H9 (cell line): ENCODE measurements at regions not wholly inside any gene's neighbourhood (a gene's known extent, or its start where the extent isn't known, plus 50 kb on each side); places are given as distances from the start of the nearest gene placed in this dataset.

ENCODE experiments used
- DNase-seq: peaks from one replicate; pipeline ENCODE4 v3.0.0-alpha.2; 2017
- H2AFZ ChIP-seq: one replicate; pipeline ENCODE4 v1.6.1; 2013; ENCODE audit warnings: mild to moderate bottlenecking, low read length, control low read depth, moderate library complexity
- H2AK5ac ChIP-seq: 2 replicates; pipeline ENCODE4 v1.6.1; 2013; ENCODE audit warnings: low read length, control low read depth, mixed read lengths; ENCODE audit not compliant: insufficient read length
- H2BK120ac ChIP-seq: one replicate; pipeline ENCODE4 v1.6.1; 2013; ENCODE audit warnings: low read depth, mild to moderate bottlenecking, low read length, control low read depth, inconsistent platforms; ENCODE audit not compliant: poor library complexity, severe bottlenecking
- H2BK12ac ChIP-seq: 2 replicates; pipeline ENCODE4 v1.6.1; 2013; ENCODE audit warnings: low read length, control low read depth, mixed read lengths, low read depth; ENCODE audit not compliant: insufficient read length
- H2BK15ac ChIP-seq: 2 replicates; pipeline ENCODE4 v1.6.1; 2013; ENCODE audit warnings: low read depth, low read length, control low read depth
- H2BK20ac ChIP-seq: one replicate; pipeline ENCODE4 v1.6.1; 2013; ENCODE audit warnings: low read depth, mild to moderate bottlenecking, low read length, control low read depth, inconsistent platforms; ENCODE audit not compliant: poor library complexity, severe bottlenecking
- H2BK5ac ChIP-seq: 2 replicates; pipeline ENCODE4 v1.6.1; 2013; ENCODE audit warnings: low read length, control low read depth, mixed read lengths; ENCODE audit not compliant: insufficient read length
- H3K14ac ChIP-seq: 2 replicates; pipeline ENCODE4 v1.6.1; 2013; ENCODE audit warnings: low read length, control low read depth; ENCODE audit not compliant: insufficient read depth
- H3K18ac ChIP-seq: 2 replicates; pipeline ENCODE4 v1.6.1; 2013; ENCODE audit warnings: low read depth, mild to moderate bottlenecking, mixed read lengths, low read length, control low read depth; ENCODE audit not compliant: insufficient read length
- H3K23ac ChIP-seq: 2 replicates; pipeline ENCODE4 v1.6.1; 2013; ENCODE audit warnings: low read length, control low read depth, mixed read lengths, low read depth; ENCODE audit not compliant: insufficient read length
- H3K23me2 ChIP-seq: 2 replicates; pipeline ENCODE4 v1.6.1; 2013; ENCODE audit warnings: low read depth, mild to moderate bottlenecking, mixed read lengths, low read length, control low read depth; ENCODE audit not compliant: insufficient read length, poor library complexity, severe bottlenecking
- H3K27ac ChIP-seq: 2 replicates; pipeline ENCODE4 v1.5.1; 2013; ENCODE audit warnings: low read length, control low read depth, mixed read lengths, low read depth; ENCODE audit not compliant: insufficient read length
- H3K27me3 ChIP-seq: 2 replicates; pipeline ENCODE4 v1.6.1; 2013; ENCODE audit warnings: low read length, control low read depth, inconsistent platforms; ENCODE audit not compliant: insufficient read depth
- H3K4ac ChIP-seq: 2 replicates; pipeline ENCODE4 v1.6.1; 2013; ENCODE audit warnings: low read depth, mild to moderate bottlenecking, control low read depth, inconsistent platforms, low read length, moderate library complexity
- H3K4me1 ChIP-seq: 2 replicates; pipeline ENCODE4 v1.6.1; 2013; ENCODE audit warnings: low read length, control low read depth, inconsistent platforms; ENCODE audit not compliant: insufficient read depth
- H3K4me2 ChIP-seq: 2 replicates; pipeline ENCODE4 v1.6.1; 2013; ENCODE audit warnings: low read length, control low read depth, mixed read lengths; ENCODE audit not compliant: insufficient read length, insufficient read depth
- H3K56ac ChIP-seq: 2 replicates; pipeline ENCODE4 v1.6.1; 2013; ENCODE audit warnings: low read depth, mild to moderate bottlenecking, mixed read lengths, low read length, control low read depth; ENCODE audit not compliant: insufficient read length
- H3K79me1 ChIP-seq: 2 replicates; pipeline ENCODE4 v1.6.1; 2013; ENCODE audit warnings: low read depth, mild to moderate bottlenecking, moderate library complexity, low read length, control low read depth, inconsistent platforms; ENCODE audit not compliant: insufficient read depth, poor library complexity, severe bottlenecking
- H3K79me2 ChIP-seq: 2 replicates; pipeline ENCODE4 v1.6.1; 2013; ENCODE audit warnings: low read length, control low read depth, inconsistent platforms; ENCODE audit not compliant: insufficient read depth
- H3K9ac ChIP-seq: 2 replicates; pipeline ENCODE4 v1.6.1; 2013; ENCODE audit warnings: low read length, control low read depth, mixed read lengths; ENCODE audit not compliant: insufficient read length; ENCODE audit errors: extremely low read depth
- H3K9me3 ChIP-seq: one replicate; pipeline ENCODE4 v1.6.1; 2013; ENCODE audit warnings: low read depth, low read length, inconsistent platforms; ENCODE audit not compliant: control insufficient read depth
- H3T11ph ChIP-seq: one replicate; pipeline ENCODE4 v1.6.1; 2013; ENCODE audit warnings: mild to moderate bottlenecking, low read length, control low read depth, inconsistent platforms
- H4K20me1 ChIP-seq: one replicate; pipeline ENCODE4 v1.6.1; 2013; ENCODE audit not compliant: control insufficient read depth, insufficient read length, insufficient read depth
- H4K5ac ChIP-seq: 2 replicates; pipeline ENCODE4 v1.6.1; 2013; ENCODE audit warnings: low read depth, mild to moderate bottlenecking, mixed read lengths, low read length, control low read depth; ENCODE audit not compliant: insufficient read length
- H4K8ac ChIP-seq: replicated peaks from 2 replicates; pipeline ENCODE4 v1.6.1; 2013; ENCODE audit warnings: low read length, control low read depth, mixed read lengths, low read depth; ENCODE audit not compliant: insufficient read length
- H4K91ac ChIP-seq: 2 replicates; pipeline ENCODE4 v1.6.1; 2013; ENCODE audit warnings: low read depth, mild to moderate bottlenecking, moderate library complexity, mixed read lengths, low read length, control low read depth; ENCODE audit not compliant: insufficient read length
- H3K27ac Mint-ChIP-seq, 3 experiments: 2 replicates in 2 of 3; 3 replicates in 1 of 3; pipeline ENCODE4 v1.8.0; 2020 to 2021; ENCODE audit warnings: mixed read lengths in 3 of 3, mild to moderate bottlenecking in 1 of 3, moderate library complexity in 1 of 3
- H3K27me3 Mint-ChIP-seq: 2 replicates; pipeline ENCODE4 v1.8.0; 2021; ENCODE audit warnings: low read depth, mild to moderate bottlenecking, moderate library complexity, mixed read lengths
- H3K36me3 Mint-ChIP-seq, 3 experiments: 2 replicates in 2 of 3; 3 replicates in 1 of 3; pipeline ENCODE4 v1.8.0; 2020 to 2021; ENCODE audit warnings: low read depth in 3 of 3, mixed read lengths in 3 of 3; ENCODE audit not compliant: insufficient read depth in 1 of 3
- H3K4me1 Mint-ChIP-seq, 2 experiments: 2 replicates each; pipeline ENCODE4 v1.8.0; 2020; ENCODE audit warnings: mixed read lengths in 2 of 2
- H3K4me3 Mint-ChIP-seq, 2 experiments: 2 replicates in 1 of 2; 3 replicates in 1 of 2; pipeline ENCODE4 v1.8.0; 2020 to 2021; ENCODE audit warnings: mild to moderate bottlenecking in 2 of 2, mixed read lengths in 2 of 2, moderate library complexity in 1 of 2
- H3K9me3 Mint-ChIP-seq, 2 experiments: 2 replicates in 1 of 2; 3 replicates in 1 of 2; pipeline ENCODE4 v1.8.0; 2020; ENCODE audit warnings: mild to moderate bottlenecking in 2 of 2, mixed read lengths in 2 of 2, moderate library complexity in 1 of 2
- CTCF ChIP-seq: fragments of 200-600 bp; sonication (generic); conservative IDR thresholded peaks from 3 replicates; pipeline ENCODE4 v1.8.0; 2021; ENCODE audit warnings: antibody characterized with exemption, mild to moderate bottlenecking
- WGBS: extraction: QIAGEN DNeasy Blood & Tissue Kit; methylation state at CpG from one replicate; pipeline ENCODE4 v1.1.7; 2013; ENCODE audit warnings: missing lambda C conversion rate, low lambda C conversion rate, mixed read lengths; ENCODE audit not compliant: insufficient read length; ENCODE audit errors: extremely low coverage; 5-methylcytosine and 5-hydroxymethylcytosine counted together

GRCh38 chrX:10798041-10798440 lies 177.7 kb upstream of the MID1 start:
- H3T11ph ChIP-seq, result no peak overlapping the region
- no peaks in the 10 kb centered on the region for H3K79me1 ChIP-seq
- no peaks in the 10 kb centered on the region for H4K20me1 ChIP-seq
- H3K23me2 ChIP-seq, result no peaks in the 10 kb centered on the region
- Mint-ChIP-seq H3K27me3 (no peaks in the 10 kb centered on the region; the same call in 1 of the 2 replicates), H3K36me3 (no peaks in the 10 kb centered on the region; a peak in 1 of 7 replicates), H3K9me3 (peaks cover 31 to 49% of the 10 kb centered on the region in 2 experiments), H3K4me3 (no peak overlapping the region), H3K27ac (no peak overlapping the region), H3K4me1 (no peaks in the 10 kb centered on the region)
- H2BK15ac ChIP-seq, result no peak overlapping the region
- H2AK5ac ChIP-seq, result no peak overlapping the region
- H3K27me3 ChIP-seq, result no peaks in the 10 kb centered on the region
- H3K9ac ChIP-seq, result no peak overlapping the region
- no CpG with 5 or more reads among the region's 3 CpGs for WGBS
- H4K91ac ChIP-seq, result no peak overlapping the region
- no peak overlapping the region for H3K18ac ChIP-seq
- H2BK20ac ChIP-seq, result no peak overlapping the region
- no peak overlapping the region for H3K14ac ChIP-seq
- H4K8ac ChIP-seq, result no peak overlapping the region
- no peaks in the 10 kb centered on the region; the same call in 1 of the 2 replicates for H3K79me2 ChIP-seq
- no peak for DNase-seq
- H2BK120ac ChIP-seq, result no peak overlapping the region
- H3K23ac ChIP-seq, result no peak overlapping the region
- no peaks in the 10 kb centered on the region for H3K9me3 ChIP-seq
- no peak overlapping the region for H3K4ac ChIP-seq
- H3K56ac ChIP-seq, result no peak overlapping the region
- H3K4me2 ChIP-seq, result no peak overlapping the region
- H2BK5ac ChIP-seq, result no peak overlapping the region
- no peak overlapping the region for H2BK12ac ChIP-seq
- no peak for TF ChIP-seq CTCF
- no peak overlapping the region for H4K5ac ChIP-seq
- H3K27ac ChIP-seq, result no peak overlapping the region
- H2AFZ ChIP-seq, result no peak overlapping the region
- no peaks in the 10 kb centered on the region for H3K4me1 ChIP-seq
